ENCODE measurements at regions not wholly inside any gene's neighbourhood (a gene's known extent, or its start where the extent isn't known, plus 50 kb on each side); places are given as distances from the start of the nearest gene placed in this dataset.

DNA sequence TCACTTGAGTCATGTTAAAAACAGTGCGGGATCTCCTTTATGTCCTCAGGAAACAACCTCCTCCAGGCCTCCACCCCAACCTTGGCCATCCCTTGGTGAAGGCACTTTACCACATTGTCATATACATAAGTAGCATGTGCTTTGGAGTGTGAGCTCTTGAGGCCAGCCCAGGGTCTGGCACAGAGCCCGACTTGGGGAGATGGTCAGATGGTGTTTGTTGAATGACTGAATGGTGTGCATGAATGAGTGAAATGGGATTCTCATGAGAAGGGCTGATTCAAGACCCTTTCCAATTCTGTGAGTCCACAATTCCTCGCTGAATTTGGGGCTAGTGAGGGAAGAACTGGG, 52.9 kb upstream of the DLK1 start:
- ATAC-seq (no peak), FAIRE-seq (no peak), DNase-seq (ENCODE audit: low read depth in 1 of 2, low spot score in 1 of 2) (no peak)
- Histone ChIP-seq H3K4me3 (no peak overlapping the region), H3K9me3 (no peaks in the 10 kb centered on the region), H3K4me1 (peaks cover 13% of the 10 kb centered on the region; the same call in 1 of the 3 replicates), H3K27ac (no peak overlapping the region), H3K4me2 (no peak overlapping the region)
- 60% methylated on average over 3 of the region's 3 CpGs for WGBS (ENCODE audit: missing lambda C conversion rate)
- TF ChIP-seq, protein P1, sequence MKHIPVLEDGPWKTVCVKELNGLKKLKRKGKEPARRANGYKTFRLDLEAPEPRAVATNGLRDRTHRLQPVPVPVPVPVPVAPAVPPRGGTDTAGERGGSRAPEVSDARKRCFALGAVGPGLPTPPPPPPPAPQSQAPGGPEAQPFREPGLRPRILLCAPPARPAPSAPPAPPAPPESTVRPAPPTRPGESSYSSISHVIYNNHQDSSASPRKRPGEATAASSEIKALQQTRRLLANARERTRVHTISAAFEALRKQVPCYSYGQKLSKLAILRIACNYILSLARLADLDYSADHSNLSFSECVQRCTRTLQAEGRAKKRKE (CRISPR knock-in tag; IDR thresholded peaks at IDR 0.05; ENCODE audit: low read depth), result no peak
- no peak for TF ChIP-seq TP53 (CRISPR knock-in tag; IDR thresholded peaks at IDR 0.05)
- TF ChIP-seq KDM1A (IDR thresholded peaks at IDR 0.05; ENCODE audit: low read depth), result no peak
- TF ChIP-seq HOXB13 (CRISPR knock-in tag; IDR thresholded peaks at IDR 0.05; ENCODE audit: low read depth), result no peak
- no peak for TF ChIP-seq JUN (IDR thresholded peaks at IDR 0.05)
- TF ChIP-seq EHF (CRISPR knock-in tag; IDR thresholded peaks at IDR 0.05), result no peak
- no peak for TF ChIP-seq ZFP36 (IDR thresholded peaks at IDR 0.05; ENCODE audit: borderline replicate concordance, partially characterized antibody)
- no peak for TF ChIP-seq HDAC2 (IDR thresholded peaks at IDR 0.05)
- TF ChIP-seq, protein P2, sequence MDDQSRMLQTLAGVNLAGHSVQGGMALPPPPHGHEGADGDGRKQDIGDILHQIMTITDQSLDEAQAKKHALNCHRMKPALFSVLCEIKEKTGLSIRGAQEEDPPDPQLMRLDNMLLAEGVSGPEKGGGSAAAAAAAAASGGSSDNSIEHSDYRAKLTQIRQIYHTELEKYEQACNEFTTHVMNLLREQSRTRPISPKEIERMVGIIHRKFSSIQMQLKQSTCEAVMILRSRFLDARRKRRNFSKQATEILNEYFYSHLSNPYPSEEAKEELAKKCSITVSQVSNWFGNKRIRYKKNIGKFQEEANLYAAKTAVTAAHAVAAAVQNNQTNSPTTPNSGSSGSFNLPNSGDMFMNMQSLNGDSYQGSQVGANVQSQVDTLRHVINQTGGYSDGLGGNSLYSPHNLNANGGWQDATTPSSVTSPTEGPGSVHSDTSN (IDR thresholded peaks at IDR 0.05), result no peak
- TF ChIP-seq, protein P3, sequence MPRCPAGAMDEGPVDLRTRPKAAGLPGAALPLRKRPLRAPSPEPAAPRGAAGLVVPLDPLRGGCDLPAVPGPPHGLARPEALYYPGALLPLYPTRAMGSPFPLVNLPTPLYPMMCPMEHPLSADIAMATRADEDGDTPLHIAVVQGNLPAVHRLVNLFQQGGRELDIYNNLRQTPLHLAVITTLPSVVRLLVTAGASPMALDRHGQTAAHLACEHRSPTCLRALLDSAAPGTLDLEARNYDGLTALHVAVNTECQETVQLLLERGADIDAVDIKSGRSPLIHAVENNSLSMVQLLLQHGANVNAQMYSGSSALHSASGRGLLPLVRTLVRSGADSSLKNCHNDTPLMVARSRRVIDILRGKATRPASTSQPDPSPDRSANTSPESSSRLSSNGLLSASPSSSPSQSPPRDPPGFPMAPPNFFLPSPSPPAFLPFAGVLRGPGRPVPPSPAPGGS (IDR thresholded peaks at IDR 0.05), result no peak
- TF ChIP-seq, protein P4, sequence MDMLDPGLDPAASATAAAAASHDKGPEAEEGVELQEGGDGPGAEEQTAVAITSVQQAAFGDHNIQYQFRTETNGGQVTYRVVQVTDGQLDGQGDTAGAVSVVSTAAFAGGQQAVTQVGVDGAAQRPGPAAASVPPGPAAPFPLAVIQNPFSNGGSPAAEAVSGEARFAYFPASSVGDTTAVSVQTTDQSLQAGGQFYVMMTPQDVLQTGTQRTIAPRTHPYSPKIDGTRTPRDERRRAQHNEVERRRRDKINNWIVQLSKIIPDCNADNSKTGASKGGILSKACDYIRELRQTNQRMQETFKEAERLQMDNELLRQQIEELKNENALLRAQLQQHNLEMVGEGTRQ (IDR thresholded peaks at IDR 0.05), result no peak
- TF ChIP-seq NFE2L2 (conservative IDR thresholded peaks at IDR 0.05; ENCODE audit: low read length), result no peak
- no peak for TF ChIP-seq HOXA7 (CRISPR knock-in tag; IDR thresholded peaks at IDR 0.05)
- TF ChIP-seq SMC3 (IDR thresholded peaks at IDR 0.05), result no peak
- no peak for TF ChIP-seq GATA3 (IDR thresholded peaks at IDR 0.05; ENCODE audit: borderline replicate concordance)
- TF ChIP-seq RAD21 (conservative IDR thresholded peaks at IDR 0.05 in 1 of 2, IDR thresholded peaks at IDR 0.05 in 1 of 2), result no peak
- no peak for TF ChIP-seq SREBF2 (IDR thresholded peaks at IDR 0.05)
- CTCF ChIA-PET, result interaction anchor here (0.6 to 3.4 kb wide), 7 partner anchors 9 to 105 kb away, joined by 3 to 17 read pairs (median 4); no protein-coding TSS in a partner anchor
- POLR2A ChIA-PET, result no interaction called here

DNA sequence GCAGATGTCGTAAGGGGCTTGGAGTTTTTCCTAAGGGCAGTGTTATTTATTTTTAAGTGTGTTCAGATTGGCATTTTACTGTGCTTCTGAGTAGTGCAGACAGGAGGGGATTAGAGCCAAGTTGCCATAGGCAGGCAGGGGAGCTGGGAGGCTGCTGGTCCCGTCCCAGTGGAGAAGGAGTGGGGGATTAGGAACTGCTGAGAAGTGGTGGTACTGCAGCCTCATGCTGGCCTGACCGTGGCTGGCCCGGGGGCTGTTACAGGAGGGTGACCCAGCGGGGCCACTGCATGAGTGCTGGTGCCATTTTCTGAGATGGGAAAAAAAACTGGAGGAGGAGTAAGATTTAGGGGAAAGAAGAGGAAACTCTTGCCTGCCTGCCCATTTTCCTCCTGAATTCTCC, 52.3 kb upstream of the DLK1 start:
- WGBS (ENCODE audit: missing lambda C conversion rate), result 86% methylated on average over 5 of the region's 5 CpGs
- no peak overlapping the region for H3K4me3 ChIP-seq
- FAIRE-seq, result no peak
- no peak overlapping the region for H3K4me2 ChIP-seq
- ChIA-PET POLR2A (no interaction called here), CTCF (interaction anchor here (0.8 to 2.1 kb wide), 3 partner anchors 13 to 58 kb away, joined by 3 to 4 read pairs (median 4); no protein-coding TSS in a partner anchor)
- no peak overlapping the region for H3K27ac ChIP-seq
- TF ChIP-seq, protein P5, sequence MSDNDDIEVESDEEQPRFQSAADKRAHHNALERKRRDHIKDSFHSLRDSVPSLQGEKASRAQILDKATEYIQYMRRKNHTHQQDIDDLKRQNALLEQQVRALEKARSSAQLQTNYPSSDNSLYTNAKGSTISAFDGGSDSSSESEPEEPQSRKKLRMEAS (IDR thresholded peaks at IDR 0.05), result no peak
- TF ChIP-seq HEYL (CRISPR knock-in tag; IDR thresholded peaks at IDR 0.05) (no peak), NFE2L2 (conservative IDR thresholded peaks at IDR 0.05; ENCODE audit: low read length) (no peak), EHF (CRISPR knock-in tag; IDR thresholded peaks at IDR 0.05) (no peak), RCOR1 (IDR thresholded peaks at IDR 0.05; ENCODE audit: low read depth, low read length) (no peak), JUN (IDR thresholded peaks at IDR 0.05) (no peak)
- H3K4me1 ChIP-seq, result peaks cover 13% of the 10 kb centered on the region; the same call in 1 of the 3 replicates
- no peak for ATAC-seq
- DNase-seq (ENCODE audit: low read depth in 1 of 2, low spot score in 1 of 2), result no peak
- H3K9me3 ChIP-seq, result no peaks in the 10 kb centered on the region

Measured in A549 (cell line).